CD4-positive, alpha-beta T cell treated with Interleukin-17A for 1 hour (primary cell): ENCODE measurements at regions not wholly inside any gene's neighbourhood (a gene's known extent, or its start where the extent isn't known, plus 50 kb on each side); places are given as distances from the start of the nearest gene placed in this dataset.
"Not testable (repeated sequence)": the region's sequence is repeated elsewhere in the genome, so short reads cannot be mapped to it uniquely, and the experiment has no call there.

Experiments
- DNase-seq: peaks from one replicate; pipeline ENCODE4 v3.0.0-alpha.2; 2020

DNA sequence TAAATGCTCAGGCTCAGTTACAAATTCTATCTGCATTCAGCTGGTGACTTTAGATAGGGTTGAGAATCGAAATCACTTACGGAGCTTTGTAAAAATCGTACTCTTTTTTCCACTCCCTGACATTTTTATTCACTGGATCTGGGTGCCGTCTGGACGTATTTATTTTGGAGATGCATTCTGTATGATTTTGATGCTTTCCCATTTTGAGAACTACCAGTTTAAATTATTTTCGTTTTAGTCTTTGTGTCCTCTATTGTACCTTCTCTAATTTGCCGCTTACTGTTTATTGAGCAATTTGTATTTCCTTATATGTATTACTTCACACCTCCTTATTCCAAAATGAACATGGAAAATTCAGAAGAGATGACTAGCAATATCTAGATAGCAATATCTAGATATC lies 96.2 kb downstream of the FASLG start:
- DNase-seq: no peak

DNA sequence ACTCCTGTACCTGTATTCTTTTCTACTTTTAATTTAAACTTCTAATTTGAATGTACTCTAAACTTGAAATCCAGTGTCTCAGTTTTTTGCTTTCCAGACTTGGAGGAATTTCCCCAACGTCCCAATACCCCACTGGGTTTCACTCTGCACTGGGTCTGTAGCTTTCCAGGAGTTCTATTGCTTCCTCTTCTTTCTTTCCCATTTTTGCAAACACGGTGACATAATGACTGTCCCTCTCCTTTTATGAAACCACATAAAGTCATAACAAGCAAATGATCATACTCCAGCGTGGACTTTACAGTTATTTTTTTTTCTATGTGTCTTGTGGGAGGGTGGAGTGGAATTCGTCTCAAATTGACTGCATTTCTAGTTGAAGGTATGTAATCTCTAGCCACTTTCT lies 97.1 kb downstream of the FASLG start:
- no peak for DNase-seq

GRCh38 chr1:172758259-172758658 lies 99.4 kb downstream of the FASLG start:
- DNase-seq: no peak

GRCh38 chr1:172760121-172760520 lies 101.2 kb downstream of the FASLG start:
- no peak for DNase-seq

GRCh38 chr1:172761581-172762486 lies 102.9 kb downstream of the FASLG start:
- no peak for DNase-seq

DNA sequence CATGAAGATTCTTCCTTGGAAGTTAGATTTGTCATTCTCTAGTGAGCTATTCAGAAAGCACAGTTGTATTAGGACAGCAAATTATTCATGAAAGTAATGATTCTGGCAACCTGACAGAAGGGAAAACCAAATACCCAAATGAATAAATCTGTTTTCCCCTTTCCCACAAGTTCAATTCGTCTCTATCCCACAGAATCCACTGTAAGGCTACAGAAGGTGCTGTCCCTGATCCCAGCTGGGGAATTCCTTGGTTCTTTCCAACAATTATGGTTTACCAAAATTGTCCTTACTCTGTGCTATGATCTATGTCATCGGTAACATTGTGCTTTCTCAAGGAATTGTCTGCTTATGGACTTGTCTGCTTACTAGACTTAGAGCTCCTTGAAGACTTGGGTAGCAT lies 104.2 kb downstream of the FASLG start:
- DNase-seq: no peak

GRCh38 chr1:172764378-172764777 lies 105.5 kb downstream of the FASLG start:
- DNase-seq: peak; percentile 19

GRCh38 chr1:172766462-172766861 lies 107.6 kb downstream of the FASLG start:
- no peak for DNase-seq

DNA sequence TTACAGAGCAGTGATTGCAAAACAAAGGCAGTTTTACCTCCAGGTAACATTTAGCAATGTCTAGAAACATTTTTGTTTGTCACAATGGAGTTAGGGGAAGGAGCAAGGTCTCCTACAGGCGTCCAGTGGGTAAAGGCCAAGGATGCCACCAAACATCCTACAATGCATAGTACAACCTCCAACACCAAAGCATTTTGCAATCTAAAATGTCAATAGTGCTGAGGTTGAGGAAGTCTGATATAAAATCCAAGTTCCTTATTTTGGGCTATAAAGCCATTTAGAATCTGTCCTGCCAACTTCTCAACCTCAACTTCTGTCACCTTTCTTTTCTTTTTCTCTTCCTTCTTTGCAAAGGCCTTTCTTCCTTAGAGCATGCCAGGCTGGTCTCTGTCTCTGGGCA lies 111.2 kb downstream of the FASLG start:
- DNase-seq: no peak

- DNase-seq: no peak
Measured at GRCh38 chr1:172774561-172774960, 115.7 kb downstream of the FASLG start.

- DNase-seq: no peak
Measured at GRCh38 chr1:172775606-172776005, 116.7 kb downstream of the FASLG start.

- no peak for DNase-seq
Measured at GRCh38 chr1:172776071-172776470, 117.2 kb downstream of the FASLG start.

DNA sequence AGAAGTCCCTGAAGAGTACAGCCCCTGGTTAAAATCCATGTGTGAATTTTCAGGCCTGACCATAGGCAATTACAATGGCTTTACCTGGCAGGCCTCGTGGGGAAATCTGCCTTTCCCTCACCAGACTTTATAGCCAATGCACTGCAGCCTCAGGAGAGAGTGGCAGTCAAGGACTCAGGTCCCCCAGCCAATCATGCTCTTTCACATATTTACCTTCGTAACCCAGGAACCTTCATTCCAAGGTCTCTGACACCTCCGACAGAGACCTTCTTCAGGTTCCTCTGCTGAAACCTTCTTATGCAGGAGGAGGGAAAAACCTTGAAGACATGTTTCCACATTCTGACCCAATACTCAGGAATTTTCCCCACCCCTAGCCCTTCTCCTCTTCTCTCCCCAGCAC lies 118.9 kb downstream of the FASLG start:
- no peak for DNase-seq

DNA sequence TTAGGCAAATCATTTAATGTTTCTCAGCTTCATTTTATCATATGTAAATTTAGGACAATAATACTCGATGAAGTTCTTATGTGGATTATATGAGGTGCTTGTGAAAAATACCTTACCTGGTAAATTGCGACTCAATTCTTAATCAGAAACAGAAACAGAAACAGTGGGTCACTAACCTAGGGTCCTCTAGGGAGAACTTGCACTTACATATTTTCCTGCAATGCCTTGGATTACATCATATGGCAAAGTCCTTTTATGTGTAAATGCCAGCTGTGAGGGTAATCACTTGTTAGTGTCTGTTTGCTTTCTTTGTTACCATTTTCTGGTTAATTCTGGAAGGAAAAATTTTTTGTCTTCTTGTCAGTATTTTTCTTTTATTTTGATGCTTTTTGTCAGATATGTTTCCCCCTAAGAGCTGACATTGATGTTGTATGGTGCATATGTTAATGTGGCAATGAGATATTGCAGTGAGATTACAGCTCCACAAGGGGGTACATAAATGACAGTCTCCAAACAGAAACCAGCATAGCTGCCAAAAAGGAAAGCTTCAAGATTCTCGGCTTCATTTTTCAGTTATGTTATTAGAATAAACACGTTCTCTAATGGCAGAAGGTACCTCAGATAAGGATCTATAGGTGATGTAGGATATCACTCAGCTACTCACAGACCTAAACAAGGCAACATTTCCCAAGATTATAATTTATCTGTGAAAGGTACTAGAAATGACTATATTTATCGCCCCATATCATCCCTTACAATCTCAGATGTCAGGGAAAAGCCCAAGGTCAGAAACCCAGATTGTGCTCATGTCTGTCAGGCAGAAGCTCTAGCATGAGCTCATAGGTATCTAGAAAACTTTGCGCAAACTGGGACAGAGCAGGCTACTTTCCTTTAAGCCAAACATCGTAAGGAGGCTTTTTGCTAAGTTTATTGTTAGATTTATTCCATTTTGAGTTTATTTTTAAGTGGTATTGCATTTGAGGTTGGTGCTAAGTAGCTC lies 119.9 kb downstream of the FASLG start:
- peak; percentile 38 for DNase-seq

- no peak for DNase-seq
Measured at GRCh38 chr1:172779491-172779890, 120.6 kb downstream of the FASLG start.

- DNase-seq: no peak
Measured at GRCh38 chr1:172781513-172782140, 122.7 kb downstream of the FASLG start.

DNA sequence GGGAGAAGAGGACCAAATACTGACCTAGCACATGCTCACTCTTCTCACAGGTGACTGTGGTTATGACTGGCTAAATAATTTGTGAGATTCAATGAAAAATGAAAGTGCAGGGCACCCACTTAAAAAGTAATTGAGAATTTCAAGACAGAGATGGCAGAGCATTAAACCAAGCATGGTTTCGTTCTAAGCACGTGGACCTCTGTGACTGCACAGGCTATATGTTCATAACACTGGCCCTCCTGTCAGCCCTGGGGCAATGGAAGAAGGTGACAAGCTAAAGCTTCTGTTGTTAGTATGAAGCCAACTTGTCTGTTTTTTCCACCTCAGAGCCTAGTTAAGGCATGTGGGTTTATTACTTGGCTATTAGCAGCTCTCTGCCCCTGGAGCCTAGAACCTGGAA lies 130.9 kb downstream of the FASLG start:
- no peak for DNase-seq

- no peak for DNase-seq
Measured at GRCh38 chr1:172790245-172790644, 131.3 kb downstream of the FASLG start.

GRCh38 chr1:172793823-172794222 lies 134.9 kb downstream of the FASLG start:
- DNase-seq: no peak

- no peak for DNase-seq
Measured at GRCh38 chr1:172795741-172796140, 136.8 kb downstream of the FASLG start.

GRCh38 chr1:172799804-172800203 lies 140.9 kb downstream of the FASLG start:
- not testable (repeated sequence) for DNase-seq

DNA sequence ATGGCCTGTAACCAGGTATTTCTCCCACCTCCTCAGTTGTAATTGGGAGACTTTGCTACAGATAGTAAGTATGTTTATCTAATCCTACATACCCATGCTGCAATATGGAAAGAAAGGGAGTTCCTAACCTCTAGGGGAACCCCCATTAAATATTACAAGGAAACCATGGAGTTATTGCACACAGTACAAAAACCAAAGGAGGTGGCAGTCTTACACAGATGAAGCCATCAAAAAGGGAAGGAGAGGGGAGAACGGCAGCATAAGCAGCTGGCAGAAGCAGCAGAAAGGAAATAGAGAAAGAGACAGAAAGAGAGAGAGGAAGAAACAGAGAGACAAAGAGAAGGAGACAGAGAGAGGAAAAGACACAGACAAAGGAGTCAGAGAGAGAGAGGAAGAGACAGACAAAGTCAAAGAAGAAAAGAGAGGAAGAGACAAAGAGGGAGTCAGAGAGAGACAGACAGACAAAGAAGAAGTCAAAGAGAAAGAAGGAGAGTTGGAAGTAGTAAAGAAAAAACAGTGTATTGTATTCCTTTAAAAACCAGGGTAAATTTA lies 142.9 kb downstream of the FASLG start:
- DNase-seq: no peak

DNA sequence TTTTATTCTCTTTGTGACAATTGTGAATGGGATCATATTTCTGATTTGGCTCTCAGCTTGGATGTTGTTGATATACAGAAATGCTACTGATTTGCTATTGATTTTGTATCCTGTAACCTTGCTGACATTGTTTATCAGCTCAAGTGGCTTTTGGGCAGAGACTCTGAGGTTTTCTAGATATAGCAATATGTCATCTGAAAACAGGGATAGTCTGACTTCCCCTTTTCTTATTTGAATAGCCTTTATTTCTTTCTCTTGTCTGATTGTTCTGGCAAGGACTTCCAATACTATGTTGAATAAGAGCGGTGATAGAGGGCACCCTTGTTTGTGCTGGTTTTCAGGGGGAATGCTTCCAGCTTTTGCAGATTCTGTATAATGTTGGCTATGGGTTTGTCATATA lies 150.8 kb downstream of the FASLG start:
- DNase-seq: no peak
